Activated T-cell treated with anti-CD3 and anti-CD28 coated beads, Interleukin-2, amount 50 U/mL, for 72 hours (primary cell): ENCODE measurements at regions not wholly inside any gene's neighbourhood (a gene's known extent, or its start where the extent isn't known, plus 50 kb on each side); places are given as distances from the start of the nearest gene placed in this dataset.
"Not testable (repeated sequence)": the region's sequence is repeated elsewhere in the genome, so short reads cannot be mapped to it uniquely, and the experiment has no call there.

Experiments
- ATAC-seq, 2 donors: fragments of 150-1000 bp; cut with Tn5 transposase; replicated peaks in 1 of 2; 2 replicates each; pipeline ENCODE4 v1.10.0; 2021; ENCODE audit warnings: moderate library complexity in 2 of 2, mild to moderate bottlenecking in 1 of 2
- DNase-seq, 2 donors: peaks; one replicate each; pipeline ENCODE4 v3.0.0; 2021 to 2022; ENCODE audit warnings: mixed read lengths in 1 of 2
- H3K27ac Mint-ChIP-seq: one replicate; pipeline ENCODE4 v1.8.0; 2022; ENCODE audit warnings: mild to moderate bottlenecking, moderate library complexity, mixed read lengths
- H3K27me3 Mint-ChIP-seq: one replicate; pipeline ENCODE4 v1.8.0; 2022; ENCODE audit warnings: low read depth, mixed read lengths
- H3K36me3 Mint-ChIP-seq, 2 donors: one replicate each; pipeline ENCODE4 v1.8.0; 2022; ENCODE audit warnings: mixed read lengths in 2 of 2, mild to moderate bottlenecking in 1 of 2; ENCODE audit not compliant: insufficient read depth in 2 of 2
- H3K4me1 Mint-ChIP-seq: one replicate; pipeline ENCODE4 v1.8.0; 2022; ENCODE audit warnings: low read depth, mixed read lengths
- H3K4me3 Mint-ChIP-seq, 2 donors: one replicate each; pipeline ENCODE4 v1.8.0; 2022; ENCODE audit warnings: mild to moderate bottlenecking in 2 of 2, mixed read lengths in 2 of 2, moderate library complexity in 2 of 2
- H3K9me3 Mint-ChIP-seq, 2 donors: one replicate each; pipeline ENCODE4 v1.8.0; 2022; ENCODE audit warnings: mixed read lengths in 2 of 2

- DNase-seq, H3K4me1 Mint-ChIP-seq, ATAC-seq, H3K4me3 Mint-ChIP-seq, H3K27ac Mint-ChIP-seq, H3K36me3 Mint-ChIP-seq, H3K27me3 Mint-ChIP-seq, H3K9me3 Mint-ChIP-seq: not testable (repeated sequence)
Measured at GRCh38 chr14:105740961-105741360, 214.6 kb downstream of the TMEM121 start.

- H3K36me3 Mint-ChIP-seq, DNase-seq, ATAC-seq, H3K4me3 Mint-ChIP-seq, H3K9me3 Mint-ChIP-seq, H3K27ac Mint-ChIP-seq, H3K4me1 Mint-ChIP-seq, H3K27me3 Mint-ChIP-seq: not testable (repeated sequence)
Measured at GRCh38 chr14:105741707-105742530, 215.5 kb downstream of the TMEM121 start.

DNA sequence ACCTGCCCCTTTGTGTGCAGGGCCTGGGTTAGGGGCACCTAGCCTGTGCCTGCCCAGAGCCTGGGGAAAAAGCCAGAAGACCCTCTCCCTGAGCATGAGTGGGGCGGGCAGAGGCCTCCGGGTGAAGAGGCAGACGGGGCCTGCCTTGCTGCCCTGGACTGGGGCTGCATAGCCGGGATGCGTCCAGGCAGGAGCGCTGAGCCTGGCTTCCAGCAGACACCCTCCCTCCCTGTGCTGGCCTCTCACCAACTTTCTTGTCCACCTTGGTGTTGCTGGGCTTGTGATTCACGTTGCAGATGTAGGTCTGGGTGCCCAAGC, 216.1 kb downstream of the TMEM121 start:
- no peak for DNase-seq
- Mint-ChIP-seq H3K4me1 (no peaks in the 10 kb centered on the region), H3K9me3 (no peaks in the 10 kb centered on the region)

GRCh38 chr14:105742904-105743701, 216.7 kb downstream of the TMEM121 start:
- not testable (repeated sequence) for H3K4me3 Mint-ChIP-seq, H3K27me3 Mint-ChIP-seq, H3K4me1 Mint-ChIP-seq, H3K9me3 Mint-ChIP-seq, H3K27ac Mint-ChIP-seq, H3K36me3 Mint-ChIP-seq, DNase-seq
- ATAC-seq: peak; percentile 11 to 33

More for the DNA sequence above, 216.1 kb downstream of the TMEM121 start:
- H3K36me3 Mint-ChIP-seq: no peaks in the 10 kb centered on the region
- no peak overlapping the region for H3K4me3 Mint-ChIP-seq
- no peak for ATAC-seq
- H3K27me3 Mint-ChIP-seq: no peaks in the 10 kb centered on the region
- H3K27ac Mint-ChIP-seq: no peak overlapping the region

DNA sequence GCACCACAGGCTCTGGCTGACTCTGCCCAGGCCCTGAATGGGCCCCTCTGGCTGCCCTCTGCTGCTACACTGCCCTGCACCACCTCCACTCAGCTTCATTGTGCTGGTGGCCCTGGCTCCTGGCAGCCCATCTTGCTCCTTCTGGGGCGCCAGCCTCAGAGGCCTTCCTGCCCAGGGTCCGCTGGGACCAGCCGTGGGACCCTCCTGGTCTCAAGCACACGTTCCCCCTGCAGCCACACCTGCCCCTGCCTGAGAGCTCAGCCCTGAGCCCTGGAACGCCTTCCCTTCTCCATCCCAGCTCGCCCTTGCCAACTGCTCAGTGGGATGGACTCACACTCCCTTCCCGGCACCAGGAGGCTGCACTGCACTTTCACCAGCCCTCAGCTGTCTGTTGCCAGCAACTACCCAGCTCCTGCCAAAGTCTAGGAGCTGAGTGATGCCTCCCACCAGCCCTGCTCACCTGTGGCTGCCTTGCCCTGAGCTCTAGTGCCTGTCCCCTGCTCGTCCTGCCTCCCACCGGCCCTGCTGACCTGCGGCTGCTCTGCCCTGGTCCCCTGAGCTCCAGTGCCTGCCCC, 217.9 kb downstream of the TMEM121 start:
- not testable (repeated sequence) for DNase-seq
- H3K4me1 Mint-ChIP-seq: peaks cover 10% of the 10 kb centered on the region

DNA sequence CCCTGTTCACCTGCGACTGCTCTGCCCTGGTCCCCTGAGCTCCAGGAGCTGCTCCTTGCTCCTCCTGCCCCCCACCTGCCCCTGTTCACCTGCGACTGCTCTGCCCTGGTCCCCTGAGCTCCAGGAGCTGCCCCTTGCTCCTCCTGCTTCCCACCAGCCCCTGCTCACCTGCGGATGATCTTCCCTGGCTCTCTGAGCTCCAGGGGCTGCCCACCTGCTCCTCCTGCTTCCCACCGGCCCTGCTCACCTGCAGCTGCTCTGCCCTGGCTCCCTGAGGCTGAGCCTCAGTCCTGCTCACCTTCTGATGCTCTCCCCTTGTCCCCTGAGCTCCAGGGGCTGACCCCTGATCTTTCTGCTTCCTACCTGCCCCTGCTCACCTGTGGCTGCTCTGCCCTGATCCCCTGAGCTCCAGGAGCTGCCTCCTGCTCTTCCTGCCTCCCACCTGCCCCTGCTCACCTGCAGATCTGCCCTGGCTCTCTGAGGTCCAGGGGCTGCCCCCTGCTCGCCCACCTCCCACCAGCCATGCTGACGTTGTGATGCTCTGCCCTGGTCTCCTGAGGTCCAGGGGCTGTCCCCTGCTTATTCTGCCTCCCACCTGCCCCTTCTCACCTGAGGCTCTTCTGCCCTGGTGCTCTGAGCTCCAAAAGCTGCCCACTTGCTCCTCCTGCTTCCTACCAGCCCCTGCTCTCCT, 219.2 kb downstream of the TMEM121 start:
- Mint-ChIP-seq H3K4me1 (peaks cover 10% of the 10 kb centered on the region), H3K27ac (no peak overlapping the region)
- DNase-seq: no peak

More for the DNA sequence above, 217.9 kb downstream of the TMEM121 start:
- H3K27ac Mint-ChIP-seq, H3K9me3 Mint-ChIP-seq, H3K27me3 Mint-ChIP-seq, H3K36me3 Mint-ChIP-seq, H3K4me3 Mint-ChIP-seq, ATAC-seq: not testable (repeated sequence)

GRCh38 chr14:105746124-105746514, 219.7 kb downstream of the TMEM121 start:
- ATAC-seq (no peak), DNase-seq (no peak)
- H3K4me1 Mint-ChIP-seq: peaks cover 10% of the 10 kb centered on the region
- H3K27me3 Mint-ChIP-seq: no peaks in the 10 kb centered on the region
- no peak overlapping the region for H3K27ac Mint-ChIP-seq
- H3K9me3 Mint-ChIP-seq: no peaks in the 10 kb centered on the region
- H3K4me3 Mint-ChIP-seq: no peak overlapping the region
- H3K36me3 Mint-ChIP-seq: no peaks in the 10 kb centered on the region

More for the DNA sequence above, 219.2 kb downstream of the TMEM121 start:
- Mint-ChIP-seq H3K27me3 (no peaks in the 10 kb centered on the region), H3K36me3 (no peaks in the 10 kb centered on the region), H3K4me3 (no peak overlapping the region), H3K9me3 (no peaks in the 10 kb centered on the region)
- ATAC-seq: no peak

GRCh38 chr14:105746800-105747502, 220.6 kb downstream of the TMEM121 start:
- not testable (repeated sequence) for H3K36me3 Mint-ChIP-seq, ATAC-seq

GRCh38 chr14:105747503-105748203, 221.3 kb downstream of the TMEM121 start:
- not testable (repeated sequence) for H3K27ac Mint-ChIP-seq, H3K9me3 Mint-ChIP-seq, DNase-seq, H3K27me3 Mint-ChIP-seq, H3K36me3 Mint-ChIP-seq
- Mint-ChIP-seq H3K4me1 (peaks cover 10% of the 10 kb centered on the region), H3K4me3 (peak overlapping the region in 1 of 2 donors; percentile 40)
- ATAC-seq: peak in 1 of 2 donors; percentile 22

More at GRCh38 chr14:105746800-105747502, 220.6 kb downstream of the TMEM121 start:
- not testable (repeated sequence) for H3K27me3 Mint-ChIP-seq, H3K9me3 Mint-ChIP-seq, H3K27ac Mint-ChIP-seq, DNase-seq, H3K4me3 Mint-ChIP-seq
- H3K4me1 Mint-ChIP-seq: peaks cover 10% of the 10 kb centered on the region

- Mint-ChIP-seq H3K4me3 (peak overlapping the region in 1 of 2 donors; percentile 24), H3K36me3 (no peaks in the 10 kb centered on the region), H3K27me3 (no peaks in the 10 kb centered on the region), H3K27ac (no peak overlapping the region), H3K4me1 (peaks cover 10% of the 10 kb centered on the region), H3K9me3 (no peaks in the 10 kb centered on the region)
- ATAC-seq (no peak), DNase-seq (no peak)
Measured at GRCh38 chr14:105748204-105748578, 221.8 kb downstream of the TMEM121 start.

GRCh38 chr14:105748710-105749109, 222.3 kb downstream of the TMEM121 start:
- not testable (repeated sequence) for ATAC-seq, H3K27me3 Mint-ChIP-seq, H3K4me3 Mint-ChIP-seq, H3K9me3 Mint-ChIP-seq, DNase-seq, H3K27ac Mint-ChIP-seq, H3K36me3 Mint-ChIP-seq
- peaks cover 10% of the 10 kb centered on the region for H3K4me1 Mint-ChIP-seq
